ENCODE measurements at regions not wholly inside any gene's neighbourhood (a gene's known extent, or its start where the extent isn't known, plus 50 kb on each side); places are given as distances from the start of the nearest gene placed in this dataset.

GRCh38 chr11:126123686-126124085 is 61.0 kb upstream of the CDON start:
- Histone ChIP-seq H3K9ac (ENCODE audit: low read depth, low read length) (no peak overlapping the region), H3K27ac (ENCODE audit: low read length) (no peak overlapping the region), H3K27me3 (ENCODE audit: insufficient read depth, low read length) (no peaks in the 10 kb centered on the region)

DNA sequence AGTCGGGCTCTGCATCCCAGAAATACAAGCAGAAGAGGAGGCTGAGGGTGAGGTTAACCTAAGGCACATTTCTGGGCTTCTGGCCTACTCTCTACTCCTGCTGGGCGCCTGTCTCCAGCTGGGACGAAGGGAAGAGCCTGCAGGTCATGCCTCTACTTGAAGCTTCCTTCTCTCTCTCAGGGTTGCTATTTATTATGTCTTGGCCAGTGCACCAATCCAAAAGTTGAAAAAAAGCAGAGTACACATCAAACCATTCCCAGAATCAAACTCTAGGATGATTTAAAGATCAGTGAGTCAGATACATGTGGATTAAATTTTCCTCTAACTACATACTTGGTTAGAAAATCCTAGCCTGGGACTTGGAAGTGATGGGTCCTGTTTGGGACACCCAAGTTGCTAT is 60.2 kb upstream of the CDON start:
- Histone ChIP-seq H3K9ac (ENCODE audit: low read depth, low read length) (no peak overlapping the region), H3K9me3 (ENCODE audit: insufficient read depth, low read depth, low read length) (no peaks in the 10 kb centered on the region), H3K27ac (ENCODE audit: low read length) (no peak overlapping the region), H3K27me3 (ENCODE audit: insufficient read depth, low read length) (no peaks in the 10 kb centered on the region), H3K4me1 (ENCODE audit: insufficient read depth, low read length) (no peaks in the 10 kb centered on the region), H3K4me3 (ENCODE audit: low read length) (no peak overlapping the region), H3K36me3 (ENCODE audit: insufficient read depth, low read depth, low read length) (no peaks in the 10 kb centered on the region)

More at GRCh38 chr11:126123686-126124085, 61.0 kb upstream of the CDON start:
- H3K4me3 ChIP-seq (ENCODE audit: low read length), result no peak overlapping the region
- H3K4me1 ChIP-seq (ENCODE audit: insufficient read depth, low read length), result no peaks in the 10 kb centered on the region
- no peaks in the 10 kb centered on the region for H3K9me3 ChIP-seq (ENCODE audit: insufficient read depth, low read depth, low read length)
- H3K36me3 ChIP-seq (ENCODE audit: insufficient read depth, low read depth, low read length), result no peaks in the 10 kb centered on the region

DNA sequence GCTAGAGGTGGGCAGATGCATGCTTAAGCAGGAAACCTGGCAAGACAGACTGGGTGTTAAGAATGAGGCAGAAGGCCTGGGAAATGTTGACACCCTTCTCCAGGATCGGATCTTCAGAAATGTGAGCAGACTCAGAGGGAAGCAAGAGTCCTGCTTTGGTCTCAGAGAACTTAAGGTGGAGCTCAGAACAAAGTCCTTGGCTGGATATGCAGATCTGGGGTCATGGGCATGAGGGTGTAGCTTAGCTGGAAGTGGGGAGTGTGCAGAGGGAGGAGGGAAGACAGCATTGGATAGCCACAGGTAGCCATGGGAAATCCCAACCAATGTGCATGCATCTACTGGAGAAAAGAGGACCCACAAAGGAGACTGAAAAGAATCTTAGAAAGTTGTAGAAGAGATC is 58.6 kb upstream of the CDON start:
- no peaks in the 10 kb centered on the region for H3K9me3 ChIP-seq (ENCODE audit: insufficient read depth, low read depth, low read length)
- H3K27me3 ChIP-seq (ENCODE audit: insufficient read depth, low read length), result no peaks in the 10 kb centered on the region
- no peak overlapping the region for H3K4me3 ChIP-seq (ENCODE audit: low read length)
- no peak overlapping the region for H3K27ac ChIP-seq (ENCODE audit: low read length)
- no peaks in the 10 kb centered on the region for H3K4me1 ChIP-seq (ENCODE audit: insufficient read depth, low read length)
- no peak overlapping the region for H3K9ac ChIP-seq (ENCODE audit: low read depth, low read length)
- no peaks in the 10 kb centered on the region for H3K36me3 ChIP-seq (ENCODE audit: insufficient read depth, low read depth, low read length)

DNA sequence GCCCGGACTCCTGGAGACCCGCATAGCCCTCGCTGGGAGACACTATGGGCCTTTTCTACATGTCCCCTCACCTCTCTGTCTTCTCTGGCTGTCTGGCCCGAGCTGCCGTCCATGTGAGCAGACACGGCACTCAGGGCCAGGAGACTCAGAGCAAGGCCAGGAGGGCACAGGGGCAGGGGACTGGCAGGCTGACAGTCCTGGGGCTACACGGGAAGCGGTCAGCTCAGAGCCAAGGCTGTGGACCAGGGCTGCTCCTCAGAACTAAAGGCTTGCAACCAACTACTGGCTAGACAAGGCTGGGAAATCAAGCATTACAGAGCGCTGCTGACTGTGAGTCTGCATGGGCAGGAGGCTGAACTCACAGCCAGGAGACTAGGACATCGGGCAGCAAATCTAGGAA is 56.1 kb upstream of the CDON start:
- Histone ChIP-seq H3K9me3 (ENCODE audit: insufficient read depth, low read depth, low read length) (no peaks in the 10 kb centered on the region), H3K4me3 (ENCODE audit: low read length) (no peak overlapping the region), H3K27ac (ENCODE audit: low read length) (no peak overlapping the region), H3K36me3 (ENCODE audit: insufficient read depth, low read depth, low read length) (no peaks in the 10 kb centered on the region), H3K9ac (ENCODE audit: low read depth, low read length) (no peak overlapping the region), H3K4me1 (ENCODE audit: insufficient read depth, low read length) (no peaks in the 10 kb centered on the region), H3K27me3 (ENCODE audit: insufficient read depth, low read length) (no peaks in the 10 kb centered on the region)

- no peaks in the 10 kb centered on the region for H3K27me3 ChIP-seq (ENCODE audit: insufficient read depth, low read length)
Measured at GRCh38 chr11:126115816-126116331, 53.2 kb upstream of the CDON start.

DNA sequence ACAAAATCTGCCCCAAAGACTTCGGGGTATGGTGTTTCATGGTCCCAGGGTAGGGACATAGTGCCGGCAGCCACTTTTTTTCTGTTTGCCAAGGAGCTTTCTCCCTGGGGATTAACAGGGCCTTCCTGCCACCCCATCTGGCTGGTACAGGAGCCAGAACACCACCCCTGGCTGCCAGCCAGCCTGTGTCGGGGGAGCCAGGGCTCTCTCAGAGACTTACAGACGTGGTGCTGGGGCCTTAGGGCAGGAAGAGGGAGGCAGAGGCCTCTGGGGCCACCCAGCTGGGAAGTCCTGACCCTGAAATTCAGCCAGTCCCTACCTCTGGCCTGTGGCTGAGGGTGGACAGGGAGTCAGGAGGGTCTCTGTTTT is 52.4 kb upstream of the CDON start:
- Histone ChIP-seq H3K4me3 (ENCODE audit: low read length) (no peak overlapping the region), H3K9me3 (ENCODE audit: insufficient read depth, low read depth, low read length) (no peaks in the 10 kb centered on the region), H3K36me3 (ENCODE audit: insufficient read depth, low read depth, low read length) (no peaks in the 10 kb centered on the region), H3K27me3 (ENCODE audit: insufficient read depth, low read length) (no peaks in the 10 kb centered on the region), H3K4me1 (ENCODE audit: insufficient read depth, low read length) (no peaks in the 10 kb centered on the region), H3K27ac (ENCODE audit: low read length) (no peak overlapping the region), H3K9ac (ENCODE audit: low read depth, low read length) (no peak overlapping the region)

More at GRCh38 chr11:126115816-126116331, 53.2 kb upstream of the CDON start:
- Histone ChIP-seq H3K4me1 (ENCODE audit: insufficient read depth, low read length) (no peaks in the 10 kb centered on the region), H3K27ac (ENCODE audit: low read length) (no peak overlapping the region), H3K9ac (ENCODE audit: low read depth, low read length) (no peak overlapping the region), H3K9me3 (ENCODE audit: insufficient read depth, low read depth, low read length) (no peaks in the 10 kb centered on the region), H3K4me3 (ENCODE audit: low read length) (no peak overlapping the region), H3K36me3 (ENCODE audit: insufficient read depth, low read depth, low read length) (no peaks in the 10 kb centered on the region)

DNA sequence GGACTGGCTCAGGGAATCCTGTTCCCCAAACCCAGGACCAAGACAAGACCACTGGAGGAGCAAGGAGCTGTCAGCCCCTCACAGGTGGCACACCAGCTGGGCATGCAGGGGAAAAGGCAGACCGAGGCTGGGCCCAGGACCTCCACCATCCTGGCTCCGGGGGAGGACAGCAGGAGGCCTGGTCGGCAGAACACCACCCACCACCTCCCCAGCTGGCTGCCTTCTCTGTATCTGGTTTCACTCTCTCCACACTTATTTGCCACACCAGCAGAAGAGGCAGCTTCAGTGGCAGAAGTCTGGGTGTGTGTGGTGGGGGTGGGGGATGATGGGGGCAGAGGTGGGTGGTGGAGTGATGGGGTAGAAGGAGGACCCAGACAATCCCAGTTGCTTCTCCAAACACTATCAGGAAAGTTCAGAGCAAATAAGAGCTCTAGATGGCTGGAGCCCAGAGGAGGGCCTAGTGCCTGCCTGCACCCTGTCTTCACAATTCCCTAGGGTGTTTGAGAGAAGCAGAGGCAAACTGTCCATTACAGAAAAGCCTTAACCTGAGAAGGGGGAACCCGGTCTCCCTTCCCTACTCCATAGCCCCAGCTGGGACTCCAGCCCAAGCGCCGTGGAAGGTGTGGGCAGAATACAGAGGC is 51.9 kb upstream of the CDON start:
- no peak overlapping the region for H3K9ac ChIP-seq (ENCODE audit: low read depth, low read length)
- H3K27ac ChIP-seq (ENCODE audit: low read length), result no peak overlapping the region
- no peaks in the 10 kb centered on the region for H3K27me3 ChIP-seq (ENCODE audit: insufficient read depth, low read length)
- no peaks in the 10 kb centered on the region for H3K36me3 ChIP-seq (ENCODE audit: insufficient read depth, low read depth, low read length)
- no peaks in the 10 kb centered on the region for H3K9me3 ChIP-seq (ENCODE audit: insufficient read depth, low read depth, low read length)
- no peaks in the 10 kb centered on the region for H3K4me1 ChIP-seq (ENCODE audit: insufficient read depth, low read length)
- no peak overlapping the region for H3K4me3 ChIP-seq (ENCODE audit: low read length)

DNA sequence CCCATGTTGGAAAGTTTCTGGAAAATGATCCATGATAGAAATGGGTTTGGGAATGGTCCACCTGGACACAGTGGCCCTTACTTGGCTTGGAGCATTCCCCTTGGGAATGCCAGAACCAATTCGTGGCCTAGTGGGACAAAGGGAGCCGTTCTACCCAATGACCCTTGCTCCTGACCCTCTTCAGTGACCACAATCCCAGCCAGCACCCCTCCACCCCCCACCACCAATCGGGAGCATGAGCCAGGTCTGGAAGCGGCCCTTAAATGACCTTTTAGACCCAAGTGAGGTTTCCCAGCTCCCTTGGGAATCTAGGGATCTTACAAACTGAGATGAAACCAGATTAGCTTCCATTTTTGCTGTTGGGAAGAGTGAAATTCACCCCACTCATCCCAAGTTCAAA is 51.3 kb upstream of the CDON start:
- Histone ChIP-seq H3K4me3 (ENCODE audit: low read length) (no peak overlapping the region), H3K27me3 (ENCODE audit: insufficient read depth, low read length) (no peaks in the 10 kb centered on the region), H3K4me1 (ENCODE audit: insufficient read depth, low read length) (no peaks in the 10 kb centered on the region), H3K27ac (ENCODE audit: low read length) (no peak overlapping the region), H3K9me3 (ENCODE audit: insufficient read depth, low read depth, low read length) (no peaks in the 10 kb centered on the region), H3K9ac (ENCODE audit: low read depth, low read length) (no peak overlapping the region), H3K36me3 (ENCODE audit: insufficient read depth, low read depth, low read length) (no peaks in the 10 kb centered on the region)

- Histone ChIP-seq H3K27ac (ENCODE audit: low read length) (no peak overlapping the region), H3K27me3 (ENCODE audit: insufficient read depth, low read length) (no peaks in the 10 kb centered on the region), H3K36me3 (ENCODE audit: insufficient read depth, low read depth, low read length) (no peaks in the 10 kb centered on the region), H3K9ac (ENCODE audit: low read depth, low read length) (no peak overlapping the region), H3K9me3 (ENCODE audit: insufficient read depth, low read depth, low read length) (no peaks in the 10 kb centered on the region), H3K4me3 (ENCODE audit: low read length) (no peak overlapping the region), H3K4me1 (ENCODE audit: insufficient read depth, low read length) (no peaks in the 10 kb centered on the region)
Measured at GRCh38 chr11:126113515-126113957, 50.9 kb upstream of the CDON start.

GRCh38 chr11:126113012-126113411 is 50.3 kb upstream of the CDON start:
- H3K4me1 ChIP-seq (ENCODE audit: insufficient read depth, low read length), result no peaks in the 10 kb centered on the region
- no peaks in the 10 kb centered on the region for H3K36me3 ChIP-seq (ENCODE audit: insufficient read depth, low read depth, low read length)
- H3K9ac ChIP-seq (ENCODE audit: low read depth, low read length), result no peak overlapping the region
- H3K27me3 ChIP-seq (ENCODE audit: insufficient read depth, low read length), result no peaks in the 10 kb centered on the region
- no peak overlapping the region for H3K27ac ChIP-seq (ENCODE audit: low read length)
- H3K9me3 ChIP-seq (ENCODE audit: insufficient read depth, low read depth, low read length), result no peaks in the 10 kb centered on the region
- no peak overlapping the region for H3K4me3 ChIP-seq (ENCODE audit: low read length)

DNA sequence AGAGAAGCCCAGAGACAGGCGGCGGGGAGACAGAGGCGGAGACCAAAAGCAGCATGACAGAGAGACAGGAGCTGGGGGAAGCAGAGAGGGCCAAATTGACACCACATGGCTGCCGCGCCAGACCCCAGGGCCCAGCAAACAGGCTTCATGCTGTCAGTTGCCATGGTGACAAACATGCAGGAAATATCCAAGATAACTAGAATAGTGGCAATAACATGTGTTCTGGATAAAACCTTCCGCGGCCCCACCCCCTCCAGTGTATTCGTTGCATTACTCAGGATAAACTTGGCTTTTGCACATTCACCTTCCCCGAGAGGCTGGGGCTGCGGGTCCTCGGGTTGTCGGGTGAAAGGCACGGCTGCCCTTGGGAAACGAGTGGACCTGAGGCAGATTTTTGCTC is 49.9 kb upstream of the CDON start:
- no peaks in the 10 kb centered on the region for H3K36me3 ChIP-seq (ENCODE audit: insufficient read depth, low read depth, low read length)
- no peak overlapping the region for H3K9ac ChIP-seq (ENCODE audit: low read depth, low read length)
- H3K4me1 ChIP-seq (ENCODE audit: insufficient read depth, low read length), result no peaks in the 10 kb centered on the region
- H3K4me3 ChIP-seq (ENCODE audit: low read length), result no peak overlapping the region
- H3K9me3 ChIP-seq (ENCODE audit: insufficient read depth, low read depth, low read length), result no peaks in the 10 kb centered on the region
- H3K27ac ChIP-seq (ENCODE audit: low read length), result no peak overlapping the region
- H3K27me3 ChIP-seq (ENCODE audit: insufficient read depth, low read length), result no peaks in the 10 kb centered on the region
